Astrocyte of the cerebellum (primary cell): ENCODE measurements at regions not wholly inside any gene's neighbourhood (a gene's known extent, or its start where the extent isn't known, plus 50 kb on each side); places are given as distances from the start of the nearest gene placed in this dataset.

Experiments used
- DNase-seq: peaks from one replicate; pipeline ENCODE4 v3.0.0-alpha.2; 2011; ENCODE audit warnings: low read depth
- H3K4me3 ChIP-seq: 2 replicates; pipeline ENCODE4 v1.5.1; 2011; ENCODE audit warnings: mild to moderate bottlenecking, low read depth, low read length, moderate library complexity
- CTCF ChIP-seq: IDR thresholded peaks from 2 replicates; pipeline ENCODE4 v1.5.1; 2012; ENCODE audit warnings: low read length, low read depth, moderate library complexity, mild to moderate bottlenecking; ENCODE audit errors: missing control alignments
- in situ Hi-C: cut with HindIII; loops from 2 replicates; pipeline ENCODE4 v1.10.0; 2017; ENCODE audit warnings: low sequenced_read_pairs

GRCh38 chr18:40760251-40760650 lies 1194.8 kb upstream of the PIK3C3 start:
- no peak for TF ChIP-seq CTCF
- in situ Hi-C loops, result no loop called here
- no peak overlapping the region for H3K4me3 ChIP-seq
- no peak for DNase-seq

GRCh38 chr18:40754477-40754876 lies 1200.6 kb upstream of the PIK3C3 start:
- in situ Hi-C loops, result no loop called here
- no peak for DNase-seq
- no peak for TF ChIP-seq CTCF
- H3K4me3 ChIP-seq, result no peak overlapping the region

GRCh38 chr18:40752316-40752715 lies 1202.7 kb upstream of the PIK3C3 start:
- TF ChIP-seq CTCF, result no peak

GRCh38 chr18:40751186-40751585 lies 1203.8 kb upstream of the PIK3C3 start:
- H3K4me3 ChIP-seq, result no peak overlapping the region
- no peak for TF ChIP-seq CTCF
- DNase-seq, result no peak
- in situ Hi-C loops, result no loop called here

More at GRCh38 chr18:40752316-40752715, 1202.7 kb upstream of the PIK3C3 start:
- in situ Hi-C loops, result no loop called here
- DNase-seq, result no peak
- H3K4me3 ChIP-seq, result no peak overlapping the region

GRCh38 chr18:40739029-40739428 lies 1216.0 kb upstream of the PIK3C3 start:
- no peak overlapping the region for H3K4me3 ChIP-seq
- no peak for DNase-seq
- TF ChIP-seq CTCF, result no peak
- in situ Hi-C loops, result no loop called here

- no peak for TF ChIP-seq CTCF
- no peak for DNase-seq
- no peak overlapping the region for H3K4me3 ChIP-seq
- in situ Hi-C loops, result no loop called here
These were observed 1216.6 kb upstream of the PIK3C3 start for GRCh38 chr18:40738321-40738880.
